Body of pancreas (tissue), 4 donors: ENCODE measurements at regions not wholly inside any gene's neighbourhood (a gene's known extent, or its start where the extent isn't known, plus 50 kb on each side); places are given as distances from the start of the nearest gene placed in this dataset.

Source experiments
- ATAC-seq: fragments of 150-250 bp; one replicate; pipeline ENCODE4 v1.9.1; 2016
- DNase-seq, 4 donors: peaks; one replicate each; pipeline ENCODE4 v3.0.0-alpha.2; 2019
- H3K27ac ChIP-seq, 4 donors: fragments of 200-600 bp; sonication (generic); 1 replicate in 3 of 4; 2 replicates in 1 of 4; pipeline versions ENCODE4 v1.5.1 to v1.6.1; 2016 to 2019; ENCODE audit warnings: mild to moderate bottlenecking in 1 of 4, mixed read lengths in 1 of 4, moderate library complexity in 1 of 4
- H3K27me3 ChIP-seq, 2 donors: fragments of 200-600 bp; sonication (generic); one replicate each; pipeline ENCODE4 v1.6.0; 2016; ENCODE audit warnings: mild to moderate bottlenecking in 1 of 2
- H3K36me3 ChIP-seq, 2 donors: fragments of 200-600 bp; sonication (generic); replicated peaks in 1 of 2; 2 replicates each; pipeline ENCODE4 v1.5.1; 2016; ENCODE audit warnings: low read depth in 2 of 2; ENCODE audit not compliant: insufficient read depth in 1 of 2
- H3K4me1 ChIP-seq: fragments of 200-600 bp; sonication (generic); one replicate; pipeline ENCODE4 v1.6.0; 2016
- H3K4me3 ChIP-seq, 2 donors: fragments of 200-600 bp; sonication (generic); 1 replicate in 1 of 2; 2 replicates in 1 of 2; pipeline ENCODE4 v1.5.1; 2016 to 2019
- H3K9me3 ChIP-seq, 3 donors: fragments of 200-600 bp; sonication (generic); 1 replicate in 2 of 3; 2 replicates in 1 of 3; pipeline ENCODE4 v1.5.1; 2016
- CTCF ChIP-seq, 7 experiments: fragments of 450-650 bp in 4 of 7; fragments of 200-600 bp in 3 of 7; sonication (generic) in 3 of 7; IDR thresholded peaks; one replicate each; pipeline ENCODE4 v1.5.1; 2016 to 2019; ENCODE audit warnings: antibody characterized with exemption in 7 of 7
- POLR2A ChIP-seq, 3 donors: fragments of 450-650 bp; IDR thresholded peaks; one replicate each; pipeline ENCODE4 v1.6.1; 2016; ENCODE audit warnings: antibody characterized with exemption in 3 of 3, mild to moderate bottlenecking in 2 of 3
- WGBS, 2 donors: methylation state at CpG; one replicate each; pipeline ENCODE4 v1.1.5; 2017; 5-methylcytosine and 5-hydroxymethylcytosine counted together
- intact Hi-C: fragments of 100-400 bp; cut with DNase I; formaldehyde crosslinking; loops from one replicate; pipeline ENCODE4 v1.15.1; 2023

GRCh38 chr18:1599196-1599595 is 694.5 kb downstream of the ADCYAP1 start:
- Histone ChIP-seq H3K27ac (no peak overlapping the region), H3K36me3 (no peaks in the 10 kb centered on the region), H3K27me3 (no peaks in the 10 kb centered on the region), H3K4me1 (no peaks in the 10 kb centered on the region), H3K9me3 (no peaks in the 10 kb centered on the region), H3K4me3 (no peak overlapping the region)
- 53% methylated on average over 3 of the region's 3 CpGs for WGBS, 2 donors
- no peak for TF ChIP-seq POLR2A (IDR thresholded peaks at IDR 0.05)
- TF ChIP-seq CTCF (IDR thresholded peaks at IDR 0.05): no peak
- no peak for ATAC-seq
- intact Hi-C loops: no loop called here
- no peak for DNase-seq

GRCh38 chr18:1604751-1605150 is 700.1 kb downstream of the ADCYAP1 start:
- intact Hi-C loops: no loop called here
- TF ChIP-seq POLR2A (IDR thresholded peaks at IDR 0.05): no peak
- no peak for TF ChIP-seq CTCF (IDR thresholded peaks at IDR 0.05)
- H3K9me3 ChIP-seq: no peaks in the 10 kb centered on the region
- H3K4me3 ChIP-seq: no peak overlapping the region
- no peak overlapping the region for H3K27ac ChIP-seq
- no peak for ATAC-seq
- H3K27me3 ChIP-seq: no peaks in the 10 kb centered on the region
- H3K4me1 ChIP-seq: peaks cover 8% of the 10 kb centered on the region
- H3K36me3 ChIP-seq: no peaks in the 10 kb centered on the region
- DNase-seq: no peak
- 74 to 89% methylated on average over 5 of the region's 5 CpGs for WGBS, 2 donors

- ATAC-seq: no peak
- 35 to 45% methylated on average over 3 of the region's 3 CpGs for WGBS, 2 donors
- TF ChIP-seq CTCF (IDR thresholded peaks at IDR 0.05): no peak
- TF ChIP-seq POLR2A (IDR thresholded peaks at IDR 0.05): no peak
- Histone ChIP-seq H3K9me3 (no peaks in the 10 kb centered on the region), H3K4me1 (no peaks in the 10 kb centered on the region), H3K4me3 (no peak overlapping the region), H3K27ac (no peak overlapping the region), H3K27me3 (no peaks in the 10 kb centered on the region), H3K36me3 (no peaks in the 10 kb centered on the region)
- intact Hi-C loops: no loop called here
- DNase-seq: no peak
Measured at GRCh38 chr18:1618364-1618763, 713.7 kb downstream of the ADCYAP1 start.

- DNase-seq: no peak
- Histone ChIP-seq H3K9me3 (no peaks in the 10 kb centered on the region), H3K27ac (no peak overlapping the region), H3K36me3 (no peaks in the 10 kb centered on the region), H3K4me1 (no peaks in the 10 kb centered on the region), H3K4me3 (no peak overlapping the region), H3K27me3 (no peaks in the 10 kb centered on the region)
- TF ChIP-seq CTCF (IDR thresholded peaks at IDR 0.05) (no peak), POLR2A (IDR thresholded peaks at IDR 0.05) (no peak)
- intact Hi-C loops: no loop called here
- WGBS, 2 donors: 57 to 59% methylated on average over 5 of the region's 5 CpGs
- ATAC-seq: no peak
Measured at GRCh38 chr18:1619507-1619906, 714.8 kb downstream of the ADCYAP1 start.

- Histone ChIP-seq H3K9me3 (no peaks in the 10 kb centered on the region), H3K27me3 (no peaks in the 10 kb centered on the region), H3K4me3 (no peak overlapping the region), H3K36me3 (no peaks in the 10 kb centered on the region), H3K4me1 (no peaks in the 10 kb centered on the region), H3K27ac (no peak overlapping the region)
- 10 to 12% methylated on average over 2 of the region's 2 CpGs for WGBS, 2 donors
- ATAC-seq (no peak), DNase-seq (no peak)
- intact Hi-C loops: no loop called here
- TF ChIP-seq CTCF (IDR thresholded peaks at IDR 0.05) (no peak), POLR2A (IDR thresholded peaks at IDR 0.05) (no peak)
Measured at GRCh38 chr18:1624612-1625011, 719.9 kb downstream of the ADCYAP1 start.
